ENCODE measurements at regions not wholly inside any gene's neighbourhood (a gene's known extent, or its start where the extent isn't known, plus 50 kb on each side); places are given as distances from the start of the nearest gene placed in this dataset.

DNA sequence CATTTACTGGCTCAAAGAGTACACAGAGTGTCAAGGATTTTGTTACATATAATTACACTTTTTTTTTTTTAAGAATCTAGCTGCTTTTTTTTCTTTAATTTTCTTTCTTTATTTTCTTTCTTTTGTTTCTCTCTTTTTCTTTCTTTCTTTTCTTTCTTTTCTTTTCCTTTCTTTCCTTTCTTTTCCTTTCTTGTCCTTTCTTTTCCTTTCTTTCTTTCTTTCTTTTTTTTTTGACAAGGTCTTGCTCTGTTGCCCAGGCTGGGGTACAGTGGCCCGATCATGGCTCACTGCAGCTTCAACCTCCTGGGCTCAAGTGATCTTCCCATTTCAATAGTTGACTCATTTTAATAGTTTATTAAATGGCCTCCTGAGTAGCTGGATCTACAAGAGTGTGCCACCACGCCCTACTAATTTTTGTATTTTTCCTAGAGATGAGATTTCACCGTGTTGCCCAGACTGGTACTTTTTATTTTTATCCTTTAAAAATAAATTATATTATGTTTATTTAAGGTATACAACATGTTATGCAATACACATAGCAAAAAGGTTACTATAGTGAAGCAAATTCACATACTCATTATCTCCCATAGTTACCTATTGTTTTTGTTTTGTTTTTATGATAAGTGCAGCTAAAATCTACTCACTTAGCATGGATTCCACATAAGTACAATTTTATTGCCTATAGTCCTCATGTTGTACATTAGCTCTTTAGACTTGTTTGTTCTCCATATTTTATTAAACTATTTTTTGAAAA lies 381.5 kb upstream of the KLF4 start:
- TF ChIP-seq CTCF (IDR thresholded peaks at IDR 0.05), result no peak
- TF ChIP-seq POLR2A (IDR thresholded peaks at IDR 0.05), result no peak

Data from vagina (tissue), 2 donors.